HCT116 (cell line): ENCODE measurements at regions not wholly inside any gene's neighbourhood (a gene's known extent, or its start where the extent isn't known, plus 50 kb on each side); places are given as distances from the start of the nearest gene placed in this dataset.

Source experiments
- ATAC-seq: fragments of 200-7000 bp; cut with Tn5 transposase; 2 replicates; pipeline ENCODE4 v1.9.1; 2020; ENCODE audit warnings: mild to moderate bottlenecking, moderate library complexity
- BruUV-seq: library from RNA; stranded (reverse); fragments of 400-500 nt; replicated peaks from 2 replicates; lab custom pipeline; 2021; lab: Mats Ljungman, UMichigan
- CTCF ChIA-PET: fragments of 300-600 bp; sonication (Branson Sonifier 250); formaldehyde crosslinking; loops from one replicate; lab custom pipeline; 2021; ENCODE audit warnings: antibody characterized with exemption; lab: Charles Lee
- POLR2A ChIA-PET: fragments of 300-600, 350-600 bp; sonication (Branson Sonifier 250); formaldehyde crosslinking; loops from one replicate; lab custom pipeline; 2021; ENCODE audit warnings: antibody characterized with exemption; lab: Charles Lee
- RAD21 ChIA-PET, 2 experiments: fragments of 300-600 bp; sonication (Branson Sonifier 250); formaldehyde crosslinking; loops; one replicate each; lab custom pipeline; 2023; ENCODE audit warnings: low total read pairs in 2 of 2; ENCODE audit not compliant: uncharacterized antibody in 2 of 2, unreplicated experiment in 2 of 2, low non-redundant PET in 1 of 2; lab: Charles Lee
- DNase-seq: peaks from one replicate; pipeline ENCODE4 v3.0.0-alpha.2; 2010; ENCODE audit warnings: low read depth, low spot score
- H2AFZ ChIP-seq: fragments of 200-600 bp; shearing (Covaris generic), sonication (generic); 2 replicates; pipeline ENCODE4 v1.6.1; 2017; ENCODE audit warnings: low read depth, mixed run types, mixed read lengths, antibody characterized with exemption, low read length; ENCODE audit not compliant: poor library complexity, severe bottlenecking
- H3K27ac ChIP-seq: 2 replicates; pipeline ENCODE4 v1.5.1; 2012; ENCODE audit warnings: low read depth, low read length
- H3K27me3 ChIP-seq: fragments of 200-600 bp; sonication (generic); 2 replicates; pipeline ENCODE4 v1.6.1; 2016; ENCODE audit warnings: mixed run types, low read length, mixed read lengths; ENCODE audit not compliant: insufficient read depth
- H3K36me3 ChIP-seq, 2 experiments: fragments of 200-500 bp in 1 of 2; fragments of 200-600 bp in 1 of 2; sonication (Bioruptor generic) in 1 of 2; sonication (generic) in 1 of 2; 2 replicates each; pipeline versions ENCODE4 v1.5.1 to v1.6.1; 2014 to 2016; ENCODE audit warnings: low read length in 2 of 2, inconsistent platforms in 1 of 2, mixed read lengths in 1 of 2, mixed run types in 1 of 2; ENCODE audit not compliant: insufficient read depth in 2 of 2, control insufficient read depth in 1 of 2
- H3K4me1 ChIP-seq, 2 experiments: fragments of 200-600 bp in 1 of 2; sonication (generic) in 1 of 2; 2 replicates each; pipeline versions ENCODE4 v1.5.1 to v1.6.1; 2012 to 2017; ENCODE audit warnings: low read length in 2 of 2, inconsistent platforms in 1 of 2, mild to moderate bottlenecking in 1 of 2, mixed read lengths in 1 of 2, mixed run types in 1 of 2, moderate library complexity in 1 of 2; ENCODE audit not compliant: insufficient read depth in 2 of 2, control insufficient read depth in 1 of 2
- H3K4me2 ChIP-seq: fragments of 200-600 bp; sonication (generic); 2 replicates; pipeline ENCODE4 v1.6.1; 2017; ENCODE audit warnings: mixed run types, low read length, mixed read lengths
- H3K4me3 ChIP-seq, 2 experiments: fragments of 200-600 bp in 1 of 2; sonication (generic) in 1 of 2; replicated peaks in 1 of 2; 2 replicates each; pipeline ENCODE4 v1.5.1; 2011 to 2016; ENCODE audit warnings: low read length in 2 of 2, control low read depth in 1 of 2, low read depth in 1 of 2, mild to moderate bottlenecking in 1 of 2, mixed read lengths in 1 of 2, mixed run types in 1 of 2
- H3K79me2 ChIP-seq: fragments of 200-600 bp; sonication (generic); 2 replicates; pipeline ENCODE4 v1.6.1; 2017; ENCODE audit warnings: mild to moderate bottlenecking, mixed run types, low read length, moderate library complexity, mixed read lengths; ENCODE audit not compliant: insufficient read depth
- H3K9ac ChIP-seq: fragments of 200-600 bp; sonication (generic); 2 replicates; pipeline ENCODE4 v1.6.1; 2016; ENCODE audit warnings: low read length, mixed read lengths
- H3K9me2 ChIP-seq: fragments of 200-600 bp; sonication (generic), shearing (Covaris generic); 2 replicates; pipeline ENCODE4 v1.6.1; 2017; ENCODE audit warnings: mixed run types, mild to moderate bottlenecking, moderate library complexity; ENCODE audit not compliant: insufficient read depth
- H3K9me3 ChIP-seq, 2 experiments: fragments of 200-500 bp in 1 of 2; fragments of 200-600 bp in 1 of 2; sonication (Bioruptor generic) in 1 of 2; sonication (generic) in 1 of 2; 2 replicates each; pipeline ENCODE4 v1.6.1; 2014 to 2017; ENCODE audit warnings: low read length in 2 of 2, mixed read lengths in 2 of 2, inconsistent platforms in 1 of 2, low read depth in 1 of 2, mild to moderate bottlenecking in 1 of 2, mixed run types in 1 of 2, moderate library complexity in 1 of 2; ENCODE audit not compliant: control insufficient read depth in 1 of 2, insufficient read depth in 1 of 2
- H4K20me1 ChIP-seq: fragments of 200-600 bp; sonication (generic), shearing (Covaris generic); 2 replicates; pipeline ENCODE4 v1.6.1; 2017; ENCODE audit warnings: mixed run types, mild to moderate bottlenecking, moderate library complexity; ENCODE audit not compliant: insufficient read depth
- EZH2 ChIP-seq: fragments of 200-600 bp; sonication (generic); IDR thresholded peaks from 2 replicates; pipeline ENCODE4 v1.6.1; 2017; ENCODE audit warnings: antibody characterized with exemption, mixed run types
- EZH2phosphoT487 ChIP-seq: fragments of 200-600 bp; IDR thresholded peaks from 2 replicates; pipeline ENCODE4 v1.6.1; 2018; ENCODE audit warnings: antibody characterized with exemption, borderline replicate concordance
- FOSL1 ChIP-seq: IDR thresholded peaks from 2 replicates; pipeline ENCODE4 v1.6.1; 2012; ENCODE audit warnings: low read depth
- JUND ChIP-seq: IDR thresholded peaks from 2 replicates; pipeline ENCODE4 v1.6.1; 2012
- POLR2A ChIP-seq: IDR thresholded peaks from 2 replicates; pipeline ENCODE4 v1.7.0; 2011; ENCODE audit warnings: borderline replicate concordance; ENCODE audit not compliant: insufficient read depth, insufficient read length; ENCODE audit errors: extremely low read depth
- POLR2AphosphoS5 ChIP-seq: IDR thresholded peaks from 2 replicates; pipeline ENCODE4 v1.6.1; 2011; ENCODE audit warnings: mild to moderate bottlenecking, low read depth, low read length, moderate library complexity
- SIN3A ChIP-seq: IDR thresholded peaks from 2 replicates; pipeline ENCODE4 v1.6.1; 2012; ENCODE audit warnings: low read depth
- SP1 ChIP-seq: IDR thresholded peaks from 2 replicates; pipeline ENCODE4 v1.6.1; 2012; ENCODE audit warnings: low read depth
- SRF ChIP-seq: IDR thresholded peaks from 2 replicates; pipeline ENCODE4 v1.6.1; 2012; ENCODE audit warnings: low read depth
- TCF7L2 ChIP-seq: IDR thresholded peaks from 2 replicates; pipeline ENCODE4 v1.7.0; 2011; ENCODE audit warnings: borderline replicate concordance, inconsistent platforms; ENCODE audit not compliant: insufficient read depth, insufficient read length; ENCODE audit errors: extremely low read depth
- YY1 ChIP-seq: IDR thresholded peaks from 2 replicates; pipeline ENCODE4 v1.6.1; 2011; ENCODE audit warnings: low read length, low read depth, moderate library complexity, mild to moderate bottlenecking; ENCODE audit not compliant: insufficient replicate concordance; ENCODE audit errors: extremely low read depth
- intact Hi-C: fragments of 100-400 bp; cut with micrococcal nuclease; formaldehyde crosslinking; loops from 2 replicates; pipeline ENCODE4 v1.10.0; 2022
- TF ChIP-seq, protein P1 (sequence below): IDR thresholded peaks from 2 replicates; pipeline ENCODE4 v1.6.1; 2012
- TF ChIP-seq, protein P2 (sequence below): IDR thresholded peaks from 2 replicates; pipeline ENCODE4 v1.6.1; 2012
- TF ChIP-seq, protein P3 (sequence below): IDR thresholded peaks from 2 replicates; pipeline ENCODE4 v1.6.1; 2012; ENCODE audit warnings: low read depth

DNA sequence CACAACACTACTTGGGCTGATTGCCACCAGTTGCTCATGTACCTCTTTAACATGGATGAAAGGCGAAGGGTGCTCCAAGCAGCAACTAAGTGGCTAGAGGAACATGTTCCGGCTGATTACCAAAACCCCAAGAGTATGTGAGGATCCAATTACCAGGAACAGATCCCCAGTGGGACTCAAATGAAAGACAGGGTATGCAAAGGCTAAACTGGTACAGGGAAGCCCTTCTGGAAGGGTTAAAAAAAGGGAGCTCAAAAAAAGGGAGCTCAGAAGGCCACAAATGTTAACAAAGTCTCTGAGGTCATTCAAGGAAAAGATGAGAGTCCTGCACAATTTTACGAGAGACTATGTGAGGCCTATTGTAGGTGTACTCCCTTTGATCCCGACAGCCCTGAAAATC is 604.7 kb downstream of the UQCRFS1 start (continued):
- TF ChIP-seq POLR2A: no peak
- TF ChIP-seq FOSL1: no peak
- no peak for TF ChIP-seq SIN3A

DNA sequence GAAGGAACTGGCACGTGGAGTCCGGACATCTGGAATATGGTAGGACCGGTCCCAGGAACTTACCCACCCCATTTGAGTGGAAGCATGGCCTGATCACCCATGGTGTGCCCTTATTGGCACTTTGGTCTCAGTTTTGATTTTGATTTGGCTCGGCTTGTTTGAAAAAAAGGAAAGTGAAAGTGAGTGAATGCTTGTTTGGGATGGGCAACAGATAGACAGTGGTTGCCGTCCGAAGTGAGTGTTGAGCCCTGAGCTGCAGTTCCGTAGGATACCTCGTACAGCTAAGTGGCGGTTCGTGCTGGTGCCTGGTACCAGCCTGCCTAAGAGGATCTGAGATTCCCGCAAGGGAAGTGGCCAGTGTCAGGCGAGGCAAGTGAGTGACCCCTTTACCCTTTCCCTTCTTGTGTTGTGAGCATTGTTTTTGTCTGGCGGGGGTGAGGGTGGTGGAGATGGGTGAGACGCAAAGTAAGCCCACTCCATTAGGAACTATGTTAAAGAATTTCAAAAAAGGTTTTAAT is 605.8 kb downstream of the UQCRFS1 start:
- Histone ChIP-seq H3K4me2 (no peak overlapping the region), H3K9ac (no peak overlapping the region), H3K36me3 (no peaks in the 10 kb centered on the region), H3K4me1 (no peaks in the 10 kb centered on the region), H3K79me2 (no peaks in the 10 kb centered on the region), H3K9me2 (no peaks in the 10 kb centered on the region), H4K20me1 (no peaks in the 10 kb centered on the region), H3K4me3 (no peak overlapping the region), H3K9me3 (peaks cover 0 to 16% of the 10 kb centered on the region in 2 experiments; a peak in 2 of 4 replicates), H2AFZ (no peak overlapping the region), H3K27ac (no peak overlapping the region), H3K27me3 (no peaks in the 10 kb centered on the region)
- no TSS peak for BruUV-seq
- ChIA-PET POLR2A (no interaction called here), RAD21 (no interaction called here), CTCF (no interaction called here)
- TF ChIP-seq POLR2A (no peak), EZH2 (no peak), SIN3A (no peak), FOSL1 (no peak), JUND (no peak), POLR2AphosphoS5 (no peak), SRF (no peak), EZH2phosphoT487 (no peak), SP1 (no peak), TCF7L2 (no peak), YY1 (no peak)
- TF ChIP-seq, protein P1, sequence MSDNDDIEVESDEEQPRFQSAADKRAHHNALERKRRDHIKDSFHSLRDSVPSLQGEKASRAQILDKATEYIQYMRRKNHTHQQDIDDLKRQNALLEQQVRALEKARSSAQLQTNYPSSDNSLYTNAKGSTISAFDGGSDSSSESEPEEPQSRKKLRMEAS: no peak
- TF ChIP-seq, protein P2, sequence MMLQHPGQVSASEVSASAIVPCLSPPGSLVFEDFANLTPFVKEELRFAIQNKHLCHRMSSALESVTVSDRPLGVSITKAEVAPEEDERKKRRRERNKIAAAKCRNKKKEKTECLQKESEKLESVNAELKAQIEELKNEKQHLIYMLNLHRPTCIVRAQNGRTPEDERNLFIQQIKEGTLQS: no peak
- TF ChIP-seq, protein P3, sequence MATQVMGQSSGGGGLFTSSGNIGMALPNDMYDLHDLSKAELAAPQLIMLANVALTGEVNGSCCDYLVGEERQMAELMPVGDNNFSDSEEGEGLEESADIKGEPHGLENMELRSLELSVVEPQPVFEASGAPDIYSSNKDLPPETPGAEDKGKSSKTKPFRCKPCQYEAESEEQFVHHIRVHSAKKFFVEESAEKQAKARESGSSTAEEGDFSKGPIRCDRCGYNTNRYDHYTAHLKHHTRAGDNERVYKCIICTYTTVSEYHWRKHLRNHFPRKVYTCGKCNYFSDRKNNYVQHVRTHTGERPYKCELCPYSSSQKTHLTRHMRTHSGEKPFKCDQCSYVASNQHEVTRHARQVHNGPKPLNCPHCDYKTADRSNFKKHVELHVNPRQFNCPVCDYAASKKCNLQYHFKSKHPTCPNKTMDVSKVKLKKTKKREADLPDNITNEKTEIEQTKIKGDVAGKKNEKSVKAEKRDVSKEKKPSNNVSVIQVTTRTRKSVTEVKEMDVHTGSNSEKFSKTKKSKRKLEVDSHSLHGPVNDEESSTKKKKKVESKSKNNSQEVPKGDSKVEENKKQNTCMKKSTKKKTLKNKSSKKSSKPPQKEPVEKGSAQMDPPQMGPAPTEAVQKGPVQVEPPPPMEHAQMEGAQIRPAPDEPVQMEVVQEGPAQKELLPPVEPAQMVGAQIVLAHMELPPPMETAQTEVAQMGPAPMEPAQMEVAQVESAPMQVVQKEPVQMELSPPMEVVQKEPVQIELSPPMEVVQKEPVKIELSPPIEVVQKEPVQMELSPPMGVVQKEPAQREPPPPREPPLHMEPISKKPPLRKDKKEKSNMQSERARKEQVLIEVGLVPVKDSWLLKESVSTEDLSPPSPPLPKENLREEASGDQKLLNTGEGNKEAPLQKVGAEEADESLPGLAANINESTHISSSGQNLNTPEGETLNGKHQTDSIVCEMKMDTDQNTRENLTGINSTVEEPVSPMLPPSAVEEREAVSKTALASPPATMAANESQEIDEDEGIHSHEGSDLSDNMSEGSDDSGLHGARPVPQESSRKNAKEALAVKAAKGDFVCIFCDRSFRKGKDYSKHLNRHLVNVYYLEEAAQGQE: no peak
- no peak for DNase-seq
- ATAC-seq: no peak
- intact Hi-C loops: no loop called here
